Islet of Langerhans (tissue), 1 donor: ENCODE measurements at regions not wholly inside any gene's neighbourhood (a gene's known extent, or its start where the extent isn't known, plus 50 kb on each side); places are given as distances from the start of the nearest gene placed in this dataset.

ENCODE experiments used
- FAIRE-seq: peaks from one replicate; lab custom pipeline; 2011; peaks lifted over from hg19 to GRCh38; lab: Jason Lieb, UNC

GRCh38 chr6:137782166-137783039 lies 84.7 kb upstream of the TNFAIP3 start:
- FAIRE-seq = no peak

GRCh38 chr6:137783710-137784109 lies 83.3 kb upstream of the TNFAIP3 start:
- no peak for FAIRE-seq

- no peak for FAIRE-seq
These were observed 82.5 kb upstream of the TNFAIP3 start for GRCh38 chr6:137784583-137784982.

GRCh38 chr6:137787016-137787415 lies 80.0 kb upstream of the TNFAIP3 start:
- no peak for FAIRE-seq

GRCh38 chr6:137788248-137788647 lies 78.8 kb upstream of the TNFAIP3 start:
- FAIRE-seq = no peak

- FAIRE-seq = no peak
These were observed 75.5 kb upstream of the TNFAIP3 start for GRCh38 chr6:137791281-137792159.

- no peak for FAIRE-seq
These were observed 74.7 kb upstream of the TNFAIP3 start for GRCh38 chr6:137792160-137793033.

GRCh38 chr6:137793805-137794515 lies 73.1 kb upstream of the TNFAIP3 start:
- no peak for FAIRE-seq

GRCh38 chr6:137794516-137795201 lies 72.4 kb upstream of the TNFAIP3 start:
- no peak for FAIRE-seq

- FAIRE-seq = no peak
These were observed 71.6 kb upstream of the TNFAIP3 start for GRCh38 chr6:137795501-137795900.

GRCh38 chr6:137798261-137798660 lies 68.8 kb upstream of the TNFAIP3 start:
- FAIRE-seq = no peak

GRCh38 chr6:137798846-137799245 lies 68.2 kb upstream of the TNFAIP3 start:
- FAIRE-seq = no peak

- FAIRE-seq = no peak
These were observed 67.0 kb upstream of the TNFAIP3 start for GRCh38 chr6:137799950-137800568.

GRCh38 chr6:137800762-137801161 lies 66.3 kb upstream of the TNFAIP3 start:
- no peak for FAIRE-seq

GRCh38 chr6:137801352-137802114 lies 65.5 kb upstream of the TNFAIP3 start:
- FAIRE-seq = no peak

GRCh38 chr6:137802408-137803182 lies 64.5 kb upstream of the TNFAIP3 start:
- FAIRE-seq = no peak

GRCh38 chr6:137804637-137805036 lies 62.4 kb upstream of the TNFAIP3 start:
- FAIRE-seq = no peak

GRCh38 chr6:137805622-137806021 lies 61.4 kb upstream of the TNFAIP3 start:
- FAIRE-seq = no peak
